GM19324 (cell line): ENCODE measurements at regions not wholly inside any gene's neighbourhood (a gene's known extent, or its start where the extent isn't known, plus 50 kb on each side); places are given as distances from the start of the nearest gene placed in this dataset.

Source experiments
- ATAC-seq: cut with Tn5 transposase; IDR thresholded peaks from one replicate; pipeline ENCODE4 v1.9.1; 2021; ENCODE audit warnings: mild to moderate bottlenecking, moderate library complexity; ENCODE audit not compliant: unreplicated experiment, low FRiP score

DNA sequence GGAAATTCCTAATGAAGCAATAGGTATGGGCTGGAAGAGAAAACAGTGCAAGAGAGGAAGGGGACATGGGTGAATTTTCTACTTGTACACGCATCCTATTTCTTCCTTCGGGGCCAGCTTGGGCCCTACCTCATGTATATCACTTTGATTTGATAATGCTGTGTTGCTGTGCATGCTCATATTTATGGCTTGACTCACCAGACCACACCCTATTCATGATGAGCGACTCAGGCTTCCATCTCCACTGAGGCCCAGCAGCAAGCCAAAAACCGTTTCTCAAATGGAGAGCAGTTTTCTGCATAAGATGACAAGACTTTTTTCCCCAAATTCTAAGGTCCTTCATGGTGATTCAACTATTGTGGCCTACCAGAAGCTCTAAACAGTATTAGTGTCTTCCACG lies 2039.1 kb upstream of the CDH9 start:
- no peak for ATAC-seq

DNA sequence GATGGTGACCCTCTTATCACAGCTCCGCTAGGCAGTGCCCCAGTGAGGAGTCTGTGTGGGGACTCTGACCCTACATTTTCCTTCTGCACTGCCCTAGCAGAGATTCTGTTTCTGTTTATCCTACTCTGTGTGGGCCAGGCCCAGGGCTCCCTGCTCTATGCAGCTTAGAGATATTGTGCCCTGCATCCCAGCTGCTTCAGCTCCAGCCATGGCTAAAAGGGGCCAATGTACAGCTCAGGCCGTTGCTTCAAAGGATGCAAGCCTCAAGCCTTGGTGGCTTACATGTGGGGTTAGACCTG lies 2030.7 kb upstream of the CDH9 start:
- ATAC-seq: no peak

DNA sequence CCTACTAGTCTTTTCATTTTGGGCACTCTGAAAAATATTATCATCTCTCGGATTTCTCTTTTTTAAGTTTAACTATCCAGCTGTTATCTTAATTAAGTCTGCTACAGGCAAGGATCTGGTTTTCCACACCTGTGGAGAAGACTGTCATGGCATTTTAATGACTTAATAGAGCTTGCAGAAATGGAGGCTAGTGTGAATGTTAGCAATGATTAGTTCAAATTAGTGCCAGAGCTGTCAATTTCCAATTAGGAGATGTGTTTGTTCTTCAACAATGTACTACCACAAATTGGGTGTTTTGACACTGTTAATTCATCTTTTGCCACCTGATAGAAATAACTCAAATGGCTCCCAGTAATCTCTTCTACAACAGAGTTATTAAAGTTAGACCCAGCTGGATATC lies 2023.0 kb upstream of the CDH9 start:
- ATAC-seq: no peak

DNA sequence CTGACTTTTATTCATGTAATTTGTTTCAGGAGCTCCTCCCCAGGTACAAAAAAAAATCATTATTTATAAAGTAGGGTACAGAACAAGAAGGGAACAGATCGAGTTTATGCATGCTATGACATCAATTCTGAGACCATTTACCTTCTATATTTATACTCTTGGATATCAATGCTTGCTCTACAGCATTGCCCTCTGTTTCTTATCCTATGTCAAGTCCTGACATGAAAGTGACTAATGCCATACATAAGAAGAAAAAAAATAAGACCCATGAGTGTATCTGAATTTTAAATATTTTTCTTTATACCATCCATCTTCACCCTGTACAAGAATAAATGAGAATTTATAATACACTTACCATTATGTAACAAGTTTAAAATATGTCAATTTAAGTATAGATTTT lies 2016.3 kb upstream of the CDH9 start:
- no peak for ATAC-seq

DNA sequence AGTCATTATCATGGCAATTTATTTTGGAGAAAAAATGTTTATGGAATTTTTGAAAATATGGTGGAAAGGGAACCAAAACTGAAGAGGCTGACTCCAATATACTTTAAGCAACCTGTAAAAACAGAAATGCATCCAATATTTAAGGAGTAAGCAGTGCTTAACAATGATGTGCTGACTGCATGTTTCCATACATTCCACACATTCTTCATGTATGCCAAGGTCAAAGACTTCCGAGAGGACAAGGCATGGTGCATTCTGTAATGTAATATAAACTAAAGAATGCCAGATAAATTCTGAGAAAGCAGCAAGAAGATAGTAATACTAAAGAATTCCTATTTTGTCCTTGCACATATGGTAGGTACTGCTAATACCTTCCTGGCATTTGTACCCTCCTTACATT lies 2015.9 kb upstream of the CDH9 start:
- ATAC-seq: no peak

DNA sequence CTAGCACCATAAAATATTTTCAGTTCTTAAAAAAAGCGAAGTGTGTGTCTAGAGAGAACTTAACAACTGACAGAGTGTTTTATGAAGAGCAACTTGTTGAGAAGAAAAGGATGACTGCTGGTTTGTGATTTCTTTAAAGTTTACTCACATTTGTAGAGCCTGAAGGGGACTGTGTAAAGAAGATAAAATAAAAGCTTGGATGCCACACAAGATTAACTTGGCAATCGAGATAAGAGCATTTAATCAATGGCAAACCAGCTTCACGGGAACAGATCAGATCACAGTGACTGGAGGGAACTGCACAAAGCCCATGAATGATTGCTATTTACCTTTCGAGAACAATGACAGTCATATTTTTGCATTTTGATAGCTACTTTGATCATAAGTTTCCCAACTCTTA lies 2013.1 kb upstream of the CDH9 start:
- no peak for ATAC-seq

DNA sequence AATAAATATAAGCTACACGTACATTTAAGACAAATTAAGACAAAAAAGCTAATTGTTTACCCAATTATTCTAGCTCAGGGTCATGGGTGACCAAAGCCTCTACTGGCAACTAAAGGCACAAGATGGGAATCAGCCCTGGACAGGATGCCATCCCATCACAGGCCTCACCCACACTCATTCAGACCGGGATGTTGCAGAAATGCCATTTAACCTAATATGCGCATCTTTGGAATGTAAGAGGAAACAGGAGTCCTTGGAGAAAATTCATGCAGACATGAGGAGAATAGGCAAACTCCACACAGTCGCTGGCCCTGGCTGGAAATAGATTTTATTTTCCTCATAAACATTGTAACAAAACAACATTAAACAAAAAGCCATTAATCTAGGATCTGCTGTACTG lies 2003.8 kb upstream of the CDH9 start:
- ATAC-seq: no peak

DNA sequence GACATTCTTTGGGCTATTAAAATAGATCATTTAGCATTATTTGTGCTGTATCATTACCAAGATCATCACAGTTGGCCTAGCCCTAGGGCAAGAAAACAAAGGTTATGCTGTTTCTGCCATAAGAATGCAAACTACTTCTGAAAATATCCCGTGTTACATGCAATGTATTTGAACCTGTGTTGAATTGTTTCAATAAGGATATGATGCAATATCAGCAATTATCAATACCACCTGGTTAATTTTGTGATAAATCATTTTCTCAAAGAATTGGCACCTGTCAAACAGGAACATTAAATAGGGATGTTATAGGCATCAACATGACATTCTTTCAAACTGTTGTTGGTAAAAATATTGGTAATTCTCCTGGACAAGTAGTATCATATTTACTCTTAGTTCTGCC lies 2002.0 kb upstream of the CDH9 start:
- no peak for ATAC-seq

DNA sequence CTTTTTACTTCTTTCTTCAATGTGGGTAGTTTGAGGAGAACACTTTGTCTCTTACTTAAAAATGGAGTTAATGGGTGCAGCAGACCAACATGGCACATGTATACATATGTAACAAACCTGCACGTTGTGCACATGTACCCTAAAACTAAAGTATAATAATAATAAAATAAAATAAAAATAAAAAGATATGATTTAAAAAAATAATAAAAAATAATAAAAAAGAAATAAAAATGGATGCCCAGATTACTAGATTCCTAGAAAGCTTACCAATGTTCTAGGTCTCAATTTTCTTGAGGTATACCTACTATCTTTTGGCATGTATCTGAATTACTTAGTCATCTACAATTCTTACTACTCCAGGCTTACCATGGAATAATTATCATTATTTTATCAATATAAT lies 2001.6 kb upstream of the CDH9 start:
- ATAC-seq: no peak

DNA sequence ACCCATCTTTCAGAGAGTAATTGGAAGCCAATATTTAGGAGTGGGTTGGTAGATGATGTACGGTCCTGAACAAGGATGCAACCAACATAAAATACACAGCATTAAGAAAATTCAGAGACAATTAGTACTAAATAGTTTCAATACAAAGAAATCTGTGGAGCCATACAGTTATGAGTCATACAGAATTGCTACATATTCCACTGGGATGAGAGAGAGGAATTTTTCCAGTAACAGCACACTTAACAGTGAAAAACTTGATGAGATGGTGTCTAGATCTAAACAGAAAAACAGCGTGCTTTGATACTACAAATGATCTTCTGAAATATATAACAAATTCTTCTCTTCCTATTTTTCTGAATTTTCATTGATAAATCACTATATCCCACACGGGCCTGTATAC lies 1999.3 kb upstream of the CDH9 start:
- no peak for ATAC-seq

DNA sequence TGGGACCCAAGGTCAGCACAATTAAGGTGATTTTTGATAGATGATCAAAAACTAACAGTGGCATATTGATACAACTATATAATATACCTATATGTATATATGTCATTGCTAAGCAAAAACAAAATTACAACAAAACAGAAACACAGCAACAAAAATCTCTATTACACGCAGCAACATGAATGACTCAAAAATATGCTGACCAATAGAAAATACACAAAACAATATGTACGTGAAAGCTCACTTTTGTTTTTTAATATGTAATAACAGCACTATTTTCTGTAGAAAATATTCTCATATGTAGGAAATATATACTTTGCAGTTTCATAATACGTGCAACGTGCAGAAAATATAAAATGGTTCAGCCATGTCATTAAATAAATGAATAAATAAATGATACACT lies 1985.7 kb upstream of the CDH9 start:
- no peak for ATAC-seq

DNA sequence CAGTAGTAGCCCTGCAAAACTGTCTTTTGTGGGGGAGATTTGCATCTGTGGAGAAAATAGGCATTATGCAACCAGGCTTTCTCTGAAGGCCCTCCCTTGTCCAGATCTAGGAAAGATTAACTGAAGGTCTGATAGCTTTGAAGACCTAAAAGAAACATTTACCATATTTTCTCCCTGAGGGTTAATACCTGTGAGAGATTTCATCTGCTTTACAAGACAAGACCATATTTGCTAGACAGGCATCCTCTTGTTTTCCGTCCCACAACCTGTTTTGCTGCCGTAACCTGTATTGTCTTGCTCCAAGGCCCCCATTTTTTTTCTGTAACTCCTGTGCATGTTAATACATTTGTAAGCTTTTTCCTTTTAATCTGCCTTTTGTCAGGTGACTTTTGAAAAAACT lies 1985.2 kb upstream of the CDH9 start:
- no peak for ATAC-seq

DNA sequence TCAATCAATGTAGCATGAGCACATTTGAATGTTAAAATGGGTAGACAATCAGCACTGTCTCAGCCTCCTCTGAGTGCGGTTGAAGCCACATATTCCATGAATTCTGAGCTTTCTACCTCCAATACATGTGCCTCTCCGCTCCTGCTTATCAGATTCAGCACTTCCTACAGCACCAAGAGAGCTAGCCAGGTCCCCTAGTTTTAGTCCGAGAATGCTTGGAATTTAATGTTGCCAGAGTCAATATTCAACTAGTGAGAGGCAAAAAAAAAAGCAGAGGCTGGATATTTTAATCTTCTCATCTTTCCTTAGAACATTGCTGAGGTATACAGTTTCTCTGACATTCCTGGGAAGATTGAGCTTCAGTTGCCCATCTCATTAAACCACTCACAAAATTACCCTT lies 1979.1 kb upstream of the CDH9 start:
- ATAC-seq: no peak

DNA sequence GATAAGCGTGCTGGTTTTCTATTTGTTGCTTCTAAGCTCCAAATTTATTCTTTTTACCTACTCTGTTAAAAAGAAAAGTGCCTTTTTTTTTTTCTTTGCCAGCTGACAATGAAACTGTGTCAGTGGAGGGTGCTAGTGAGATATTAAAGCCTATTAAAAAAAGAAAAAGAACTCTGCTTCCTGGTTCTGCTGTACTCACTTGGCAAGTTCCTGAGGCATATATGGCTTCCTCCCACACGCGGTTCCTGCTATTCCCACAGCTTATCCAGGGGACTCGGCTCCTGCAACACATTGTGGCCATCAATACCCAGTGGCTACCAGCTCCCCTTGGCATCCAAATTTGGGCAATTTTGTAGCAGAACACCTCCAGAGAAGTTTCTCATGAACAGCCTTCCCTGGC lies 1977.7 kb upstream of the CDH9 start:
- no peak for ATAC-seq

DNA sequence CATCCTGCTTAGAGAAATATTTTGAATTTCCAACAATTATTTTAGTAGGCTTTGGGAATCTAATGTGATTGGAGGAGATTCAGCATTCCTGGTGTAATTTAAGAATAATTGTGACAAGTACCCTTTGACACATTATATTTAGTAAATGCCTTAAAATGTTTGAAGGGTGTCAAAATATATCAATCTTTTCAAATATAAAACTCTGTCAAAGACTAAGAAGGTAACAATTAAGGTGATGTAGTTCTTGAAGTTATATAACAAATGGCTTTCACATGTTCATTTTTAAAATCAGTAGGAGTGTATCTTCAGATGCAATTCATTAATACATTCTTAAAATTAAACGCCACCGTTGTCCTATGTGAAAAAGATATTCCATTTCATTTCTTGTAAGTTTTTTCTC lies 1977.1 kb upstream of the CDH9 start:
- ATAC-seq: no peak

DNA sequence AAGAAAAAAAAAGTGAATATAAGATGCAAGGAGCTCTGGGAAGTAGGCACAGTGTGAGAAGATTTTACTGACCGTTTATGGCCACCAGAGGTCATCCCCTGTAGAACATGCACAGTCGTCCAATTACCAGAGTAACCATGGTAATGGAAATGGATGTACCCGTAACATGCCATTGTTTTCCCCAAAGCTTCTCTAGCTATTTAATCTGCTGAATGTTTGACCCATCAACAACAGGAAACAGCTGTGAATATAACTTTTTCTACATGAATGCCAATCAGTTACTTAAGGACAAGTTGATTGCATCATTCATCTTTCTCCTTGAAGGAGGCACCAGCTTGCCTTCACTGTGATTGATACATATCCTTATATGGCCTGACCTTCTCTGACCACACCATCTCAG lies 1967.0 kb upstream of the CDH9 start:
- ATAC-seq: no peak

DNA sequence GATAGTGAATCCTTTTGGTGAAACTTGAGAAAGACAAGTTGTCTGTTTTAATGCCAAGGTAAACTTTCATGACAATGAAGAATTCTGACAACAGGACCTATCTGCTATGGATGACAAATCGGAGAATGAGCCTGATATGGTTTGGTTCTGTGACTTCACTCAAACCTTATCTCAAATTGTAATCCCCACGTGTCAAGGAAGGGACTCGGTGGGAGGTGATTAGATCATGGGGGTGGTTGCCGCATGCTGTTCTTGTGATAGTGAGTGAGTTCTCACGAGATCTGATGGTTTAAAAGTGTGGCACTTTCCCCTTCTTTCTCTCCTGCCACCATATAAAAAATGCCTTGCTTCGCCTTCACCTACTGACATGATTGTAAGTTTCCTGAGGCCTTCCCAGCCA lies 1964.1 kb upstream of the CDH9 start:
- no peak for ATAC-seq

DNA sequence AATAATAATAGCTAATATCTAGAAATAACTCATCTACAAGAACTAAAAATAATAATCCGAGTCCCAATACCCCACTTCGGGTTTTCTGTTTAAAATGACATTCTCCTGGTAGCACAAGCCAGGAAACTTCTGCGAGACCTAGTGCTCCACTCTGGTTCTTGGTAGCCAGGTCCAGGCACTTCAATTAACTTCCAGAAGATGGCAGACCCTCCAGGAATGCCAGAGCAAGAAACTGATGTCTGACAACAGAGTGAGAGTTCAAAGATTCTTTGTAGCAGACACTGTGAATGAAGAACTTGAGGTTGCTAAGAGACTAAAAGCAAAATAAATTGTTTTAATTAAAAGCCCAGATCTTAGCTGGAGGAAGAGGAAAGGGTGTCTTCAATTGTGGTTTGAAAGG lies 1963.3 kb upstream of the CDH9 start:
- no peak for ATAC-seq

DNA sequence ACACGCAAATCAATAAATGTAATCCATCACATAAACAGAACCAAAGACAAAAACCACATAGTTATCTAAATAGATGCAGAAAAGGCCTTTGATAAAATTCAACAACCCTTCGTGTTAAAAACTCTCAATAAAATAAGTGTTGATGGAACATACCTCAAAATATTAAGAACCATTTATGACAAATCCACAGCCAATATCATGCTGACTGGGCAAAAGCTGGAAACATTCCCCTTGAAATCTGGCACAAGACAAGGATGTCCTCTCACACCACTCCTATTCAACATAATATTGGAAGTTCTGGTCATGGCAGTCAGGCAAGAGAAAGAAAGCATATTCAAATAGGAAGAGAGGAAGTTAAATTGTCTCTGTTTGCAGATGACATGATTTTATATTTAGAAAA lies 1946.3 kb upstream of the CDH9 start:
- no peak for ATAC-seq

DNA sequence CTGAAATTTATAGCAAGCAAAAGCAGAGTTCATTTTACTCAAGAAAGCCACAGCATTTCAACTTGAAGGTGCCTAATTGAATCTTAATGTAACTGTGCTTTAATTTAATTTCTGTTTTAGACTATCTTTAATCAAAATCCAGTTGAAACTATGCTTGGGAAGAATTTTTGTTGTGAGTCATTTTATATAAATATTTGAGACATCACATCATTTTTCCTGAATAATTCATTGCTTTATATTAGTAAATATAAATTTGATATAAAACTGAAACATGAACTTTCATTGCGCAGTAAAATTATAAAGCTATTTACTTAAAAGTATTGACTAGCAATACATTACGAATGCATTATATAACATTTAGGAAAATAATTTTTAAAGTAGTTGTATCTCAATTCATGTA lies 1937.1 kb upstream of the CDH9 start:
- no peak for ATAC-seq

DNA sequence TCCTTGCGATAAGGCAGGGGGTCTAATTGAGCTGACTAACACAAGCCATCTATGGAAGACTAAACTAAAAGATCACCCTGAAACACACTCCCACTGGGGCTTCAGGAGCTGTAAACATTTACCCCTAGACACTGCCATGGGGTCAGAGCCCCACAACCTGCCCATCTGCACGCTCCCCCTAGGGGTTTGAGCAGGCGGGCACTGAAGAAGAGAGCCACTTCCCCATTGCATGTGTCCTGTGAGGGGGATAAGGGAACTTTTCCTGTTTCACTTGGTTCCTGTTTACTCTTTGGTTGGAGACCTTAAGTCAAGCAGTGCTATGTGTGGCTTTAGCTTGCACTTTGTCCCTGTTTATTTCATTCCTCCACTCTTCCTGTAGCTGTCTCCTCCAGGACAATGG lies 1929.5 kb upstream of the CDH9 start:
- no peak for ATAC-seq

DNA sequence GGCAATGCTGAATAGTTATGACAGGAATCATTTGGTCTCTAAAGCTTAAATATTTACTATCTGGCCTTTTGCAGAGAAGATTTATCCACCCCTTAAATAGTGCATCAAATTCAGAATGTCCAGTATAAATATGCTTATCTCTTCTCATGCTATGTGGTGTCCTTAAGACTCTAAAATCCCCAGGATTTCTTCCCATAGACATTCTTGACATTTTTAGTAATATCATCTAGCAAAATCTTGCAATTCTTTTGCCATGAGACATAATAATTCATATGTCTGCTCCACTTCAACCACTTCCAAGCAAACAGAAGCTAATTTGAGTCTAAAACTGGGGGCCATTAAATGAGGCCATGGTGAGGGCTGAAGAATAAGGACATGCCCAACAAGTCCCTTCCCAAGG lies 1923.4 kb upstream of the CDH9 start:
- ATAC-seq: no peak

DNA sequence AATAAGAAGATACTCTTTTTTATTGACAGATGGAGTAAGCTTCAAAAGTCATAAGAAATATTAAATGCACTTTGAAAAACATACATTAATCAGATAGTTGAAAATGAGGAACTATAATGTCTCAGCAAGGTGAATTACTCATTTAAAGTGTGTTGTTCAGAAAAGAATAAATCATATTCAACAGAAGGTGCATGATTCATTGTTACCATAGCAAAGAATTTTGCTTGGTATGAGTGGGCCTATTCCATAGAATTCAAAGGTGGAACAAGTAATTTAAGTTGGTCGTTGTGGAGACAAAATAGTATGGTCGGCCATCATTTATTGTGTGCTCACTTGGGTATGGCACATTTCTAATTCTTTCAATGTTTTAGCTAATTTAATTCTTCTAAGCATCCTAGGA lies 1920.2 kb upstream of the CDH9 start:
- ATAC-seq: no peak

DNA sequence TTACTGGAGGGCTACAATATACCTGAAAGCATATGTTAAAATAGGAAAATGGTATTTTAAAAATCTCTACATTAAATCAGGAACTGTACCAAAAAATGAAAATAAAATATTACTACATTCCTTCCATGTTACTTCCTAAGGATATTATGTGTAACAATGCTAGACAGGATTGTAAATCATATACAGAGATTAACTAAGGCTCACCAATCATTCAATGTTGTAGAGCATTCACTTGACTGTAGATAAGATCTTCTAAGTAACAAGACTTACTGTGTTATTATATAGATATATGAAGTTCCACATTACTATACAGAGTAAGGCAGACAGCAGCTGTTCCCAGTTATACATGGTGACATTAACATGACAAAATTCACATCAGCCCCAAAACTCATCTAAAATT lies 1919.1 kb upstream of the CDH9 start:
- ATAC-seq: no peak
